ENCODE measurements at regions not wholly inside any gene's neighbourhood (a gene's known extent, or its start where the extent isn't known, plus 50 kb on each side); places are given as distances from the start of the nearest gene placed in this dataset.
A peak's percentile ranks its signal among the peaks of the same experiment; 100 is the strongest.

DNA sequence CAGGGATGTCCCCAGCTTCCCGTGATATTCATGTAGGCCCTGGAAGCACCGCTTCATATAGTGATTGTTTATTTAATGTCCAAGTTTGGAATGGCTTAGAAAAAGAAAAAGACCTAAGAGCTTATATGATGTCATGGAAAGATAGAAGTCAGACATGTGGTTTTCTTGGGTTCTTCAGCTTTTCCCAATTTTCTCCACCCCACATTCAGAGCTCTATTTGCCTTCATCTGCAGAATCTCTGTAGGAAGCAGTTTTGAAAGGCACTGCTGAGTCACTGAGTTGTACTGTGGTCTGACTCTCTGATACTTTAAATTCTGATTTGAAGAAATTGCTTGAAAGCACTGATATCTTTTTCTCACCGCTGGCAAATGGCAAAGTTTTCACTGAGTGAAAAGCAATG is 120.6 kb upstream of the EDNRA start:
- no peak for DNase-seq
- peaks cover 15 to 43% (median 31%) of the 10 kb centered on the region in 4 donors for H3K4me1 ChIP-seq
- in situ Hi-C loops (cut with MboI; ENCODE audit: low pct_ligation_motif_present in 1 of 4, low pct_unique_long_range_greater_than_20kb in 1 of 4, low sequenced_read_pairs in 3 of 4) = no loop called here

DNA sequence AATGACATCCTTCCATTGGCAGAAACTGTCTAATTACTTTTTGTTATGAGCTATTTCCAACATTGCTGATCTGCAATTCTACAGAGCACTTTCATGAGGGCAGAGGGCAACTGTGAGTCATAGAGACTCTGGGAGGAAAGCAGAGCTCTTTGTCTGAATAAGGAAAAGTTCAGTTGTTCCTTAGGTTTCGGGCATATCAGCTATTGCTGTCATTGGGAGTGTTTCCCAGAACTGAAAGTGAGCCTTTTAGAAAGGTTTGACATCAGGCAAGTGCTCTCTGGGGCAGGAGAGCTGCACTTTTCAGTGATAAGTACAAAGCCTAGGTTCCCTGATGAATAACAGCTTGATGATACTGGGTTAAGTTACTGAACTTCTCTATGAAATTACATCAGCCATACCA is 119.2 kb upstream of the EDNRA start:
- Histone ChIP-seq H3K4me1 (peaks cover 15 to 43% (median 31%) of the 10 kb centered on the region in 4 donors), H3K9me3 (no peaks in the 10 kb centered on the region), H3K36me3 (no peaks in the 10 kb centered on the region), H3K27ac (peak overlapping the region; percentile 68 to 85 (median 84)), H3K27me3 (no peaks in the 10 kb centered on the region), H3K4me3 (no peak overlapping the region)
- intact Hi-C loops (cut with DNase I; ENCODE audit: low total_unique reads) (no loop called here), in situ Hi-C loops (cut with MboI; ENCODE audit: low pct_ligation_motif_present in 1 of 4, low pct_unique_long_range_greater_than_20kb in 1 of 4, low sequenced_read_pairs in 3 of 4) (no loop called here)
- no peak for TF ChIP-seq EP300 (IDR thresholded peaks at IDR 0.05; ENCODE audit: low read depth)
- TF ChIP-seq, protein P1, sequence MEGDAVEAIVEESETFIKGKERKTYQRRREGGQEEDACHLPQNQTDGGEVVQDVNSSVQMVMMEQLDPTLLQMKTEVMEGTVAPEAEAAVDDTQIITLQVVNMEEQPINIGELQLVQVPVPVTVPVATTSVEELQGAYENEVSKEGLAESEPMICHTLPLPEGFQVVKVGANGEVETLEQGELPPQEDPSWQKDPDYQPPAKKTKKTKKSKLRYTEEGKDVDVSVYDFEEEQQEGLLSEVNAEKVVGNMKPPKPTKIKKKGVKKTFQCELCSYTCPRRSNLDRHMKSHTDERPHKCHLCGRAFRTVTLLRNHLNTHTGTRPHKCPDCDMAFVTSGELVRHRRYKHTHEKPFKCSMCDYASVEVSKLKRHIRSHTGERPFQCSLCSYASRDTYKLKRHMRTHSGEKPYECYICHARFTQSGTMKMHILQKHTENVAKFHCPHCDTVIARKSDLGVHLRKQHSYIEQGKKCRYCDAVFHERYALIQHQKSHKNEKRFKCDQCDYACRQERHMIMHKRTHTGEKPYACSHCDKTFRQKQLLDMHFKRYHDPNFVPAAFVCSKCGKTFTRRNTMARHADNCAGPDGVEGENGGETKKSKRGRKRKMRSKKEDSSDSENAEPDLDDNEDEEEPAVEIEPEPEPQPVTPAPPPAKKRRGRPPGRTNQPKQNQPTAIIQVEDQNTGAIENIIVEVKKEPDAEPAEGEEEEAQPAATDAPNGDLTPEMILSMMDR (IDR thresholded peaks at IDR 0.05) = no peak
- TF ChIP-seq POLR2A (IDR thresholded peaks at IDR 0.05) = no peak
- peak in 2 of 3 donors; percentile 58 to 65 for TF ChIP-seq POLR2AphosphoS5 (IDR thresholded peaks at IDR 0.05)
- peak; percentile 63 for DNase-seq
- 0 to 15% methylated on average over 1 of the region's 1 CpG for WGBS, 2 donors (ENCODE audit: low coverage in 1 of 2)

More for the DNA sequence above, 120.6 kb upstream of the EDNRA start:
- Histone ChIP-seq H3K36me3 (no peaks in the 10 kb centered on the region), H3K4me3 (no peak overlapping the region), H3K9me3 (no peaks in the 10 kb centered on the region), H3K27ac (peak overlapping the region in 2 of 4 donors; percentile 85), H3K27me3 (no peaks in the 10 kb centered on the region)
- WGBS, 2 donors (ENCODE audit: low coverage in 1 of 2) = 0 to 57% methylated on average over 1 to 3 of the region's 3 CpGs
- intact Hi-C loops (cut with DNase I; ENCODE audit: low total_unique reads) = no loop called here
- no peak for TF ChIP-seq POLR2AphosphoS5 (IDR thresholded peaks at IDR 0.05)
- TF ChIP-seq POLR2A (IDR thresholded peaks at IDR 0.05) = no peak
- no peak for TF ChIP-seq EP300 (IDR thresholded peaks at IDR 0.05; ENCODE audit: low read depth)
- TF ChIP-seq, protein P1 (IDR thresholded peaks at IDR 0.05) = no peak

DNA sequence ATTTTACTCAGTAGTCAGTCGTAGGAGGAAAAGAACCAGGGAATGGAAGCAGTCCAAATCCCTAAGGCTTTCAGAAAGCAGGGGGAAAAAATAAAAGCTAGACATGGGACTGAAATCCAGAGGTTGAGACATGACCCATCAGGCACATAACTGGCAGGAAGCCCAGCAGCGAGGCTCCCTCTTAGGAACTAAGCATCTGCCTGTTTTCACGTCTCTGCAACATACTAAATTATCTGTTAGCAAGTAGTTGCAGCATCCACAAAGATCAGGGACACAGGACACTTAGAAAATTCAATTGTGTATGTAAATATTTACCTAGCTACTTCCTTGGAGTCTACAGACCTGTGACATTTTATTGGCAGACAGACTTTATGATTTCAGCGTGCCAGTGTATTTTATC is 118.0 kb upstream of the EDNRA start:
- Histone ChIP-seq H3K4me1 (peaks cover 15 to 43% (median 31%) of the 10 kb centered on the region in 4 donors), H3K36me3 (no peaks in the 10 kb centered on the region), H3K27ac (peak overlapping the region; percentile 68 to 85 (median 84)), H3K4me3 (peak overlapping the region in 1 of 4 donors; percentile 9), H3K27me3 (no peaks in the 10 kb centered on the region), H3K9me3 (no peaks in the 10 kb centered on the region)
- peak; percentile 51 for DNase-seq
- in situ Hi-C loops (cut with MboI; ENCODE audit: low pct_ligation_motif_present in 1 of 4, low pct_unique_long_range_greater_than_20kb in 1 of 4, low sequenced_read_pairs in 3 of 4) = no loop called here
- TF ChIP-seq POLR2AphosphoS5 (IDR thresholded peaks at IDR 0.05) (peak in 1 of 3 donors; percentile 14), EP300 (IDR thresholded peaks at IDR 0.05; ENCODE audit: low read depth) (no peak), POLR2A (IDR thresholded peaks at IDR 0.05) (no peak)
- TF ChIP-seq, protein P1 (IDR thresholded peaks at IDR 0.05) = no peak
- 22% methylated on average over 3 to 4 of the region's 4 CpGs for WGBS, 2 donors (ENCODE audit: low coverage in 1 of 2)
- intact Hi-C loops (cut with DNase I; ENCODE audit: low total_unique reads) = no loop called here

DNA sequence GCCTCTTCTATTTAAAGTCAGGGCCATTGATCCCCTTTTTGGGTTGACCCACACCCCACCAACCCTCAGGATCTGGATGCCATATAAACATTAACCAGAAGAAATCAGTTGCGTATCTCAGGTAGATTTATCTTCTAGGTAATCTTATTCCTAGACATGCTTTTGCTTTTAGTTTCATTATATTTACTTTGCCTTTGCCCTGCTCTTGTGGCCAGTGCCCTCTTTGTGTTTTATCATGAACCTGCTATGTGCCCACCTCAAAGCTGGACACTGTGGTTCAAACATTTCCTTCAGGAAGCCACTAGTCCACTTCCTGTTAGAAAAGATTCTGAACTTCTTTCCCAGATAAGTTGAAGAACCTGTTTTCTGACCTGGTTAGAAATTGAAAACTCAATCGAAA is 117.4 kb upstream of the EDNRA start:
- intact Hi-C loops (cut with DNase I; ENCODE audit: low total_unique reads) (no loop called here), in situ Hi-C loops (cut with MboI; ENCODE audit: low pct_ligation_motif_present in 1 of 4, low pct_unique_long_range_greater_than_20kb in 1 of 4, low sequenced_read_pairs in 3 of 4) (no loop called here)
- no peaks in the 10 kb centered on the region for H3K9me3 ChIP-seq
- peak overlapping the region in 1 of 4 donors; percentile 9 for H3K4me3 ChIP-seq
- H3K27me3 ChIP-seq = no peaks in the 10 kb centered on the region
- no peaks in the 10 kb centered on the region for H3K36me3 ChIP-seq
- H3K4me1 ChIP-seq = peaks cover 15 to 43% (median 31%) of the 10 kb centered on the region in 4 donors
- no peak for DNase-seq
- TF ChIP-seq POLR2A (IDR thresholded peaks at IDR 0.05) = no peak
- TF ChIP-seq POLR2AphosphoS5 (IDR thresholded peaks at IDR 0.05) = no peak
- TF ChIP-seq, protein P1 (IDR thresholded peaks at IDR 0.05) = no peak
- TF ChIP-seq EP300 (IDR thresholded peaks at IDR 0.05; ENCODE audit: low read depth) = no peak
- WGBS, 2 donors (ENCODE audit: low coverage in 1 of 2) = 50 to 55% methylated on average over 2 of the region's 2 CpGs
- peak overlapping the region; percentile 68 to 85 (median 84) for H3K27ac ChIP-seq
